ENCODE measurements at regions not wholly inside any gene's neighbourhood (a gene's known extent, or its start where the extent isn't known, plus 50 kb on each side); places are given as distances from the start of the nearest gene placed in this dataset.

- no peak for DNase-seq (ENCODE audit: low spot score)
Observed at GRCh38 chr3:115525731-115526130, 97.6 kb upstream of the GAP43 start.

- DNase-seq (ENCODE audit: low spot score) = no peak
Observed at GRCh38 chr3:115533218-115533617, 90.1 kb upstream of the GAP43 start.

GRCh38 chr3:115536171-115536570, 87.1 kb upstream of the GAP43 start:
- no peak for DNase-seq (ENCODE audit: low spot score)

DNA sequence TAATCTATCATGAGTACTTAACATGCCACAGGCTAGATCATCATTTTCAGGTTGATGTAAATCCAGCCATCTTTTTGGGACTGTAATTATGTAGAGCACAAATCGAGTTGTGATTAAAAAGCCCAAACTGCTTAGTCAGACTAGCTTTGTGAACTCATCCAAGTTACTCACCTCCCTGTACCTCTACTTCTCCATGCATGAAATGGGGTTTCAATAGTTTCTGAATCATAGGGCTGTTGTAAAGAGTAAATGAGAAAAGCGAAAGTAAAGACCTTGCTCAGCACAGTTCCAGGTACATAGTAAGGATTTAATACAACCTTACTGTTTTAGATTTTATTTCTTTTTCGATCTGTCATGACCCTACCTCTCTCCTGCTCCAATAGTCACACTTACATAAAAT, 85.6 kb upstream of the GAP43 start:
- no peak for DNase-seq (ENCODE audit: low spot score)

- DNase-seq (ENCODE audit: low spot score) = no peak
Observed at GRCh38 chr3:115547207-115547606, 76.1 kb upstream of the GAP43 start.

- no peak for DNase-seq (ENCODE audit: low spot score)
Observed at GRCh38 chr3:115548611-115549010, 74.7 kb upstream of the GAP43 start.

DNA sequence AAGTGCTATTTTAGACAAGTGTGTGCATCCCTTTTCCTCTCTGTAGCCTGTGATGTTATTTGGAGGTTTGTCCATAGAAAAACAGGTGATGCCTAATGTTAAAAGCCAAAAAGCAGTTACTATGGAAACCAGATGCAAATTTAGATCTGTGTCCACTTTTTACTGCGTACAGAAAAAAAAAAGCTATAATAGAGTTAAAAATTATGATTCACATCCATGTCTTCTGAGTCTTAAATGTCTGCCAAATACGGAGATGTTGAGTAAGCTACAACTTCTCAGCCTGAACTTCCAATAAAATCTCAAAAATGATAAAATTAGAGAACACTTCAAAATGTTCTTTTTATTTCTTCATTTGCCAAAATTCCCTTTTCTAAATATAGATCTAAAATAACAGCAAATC, 74.2 kb upstream of the GAP43 start:
- DNase-seq (ENCODE audit: low spot score) = no peak

GRCh38 chr3:115550285-115550761, 73.0 kb upstream of the GAP43 start:
- DNase-seq (ENCODE audit: low spot score) = no peak

DNA sequence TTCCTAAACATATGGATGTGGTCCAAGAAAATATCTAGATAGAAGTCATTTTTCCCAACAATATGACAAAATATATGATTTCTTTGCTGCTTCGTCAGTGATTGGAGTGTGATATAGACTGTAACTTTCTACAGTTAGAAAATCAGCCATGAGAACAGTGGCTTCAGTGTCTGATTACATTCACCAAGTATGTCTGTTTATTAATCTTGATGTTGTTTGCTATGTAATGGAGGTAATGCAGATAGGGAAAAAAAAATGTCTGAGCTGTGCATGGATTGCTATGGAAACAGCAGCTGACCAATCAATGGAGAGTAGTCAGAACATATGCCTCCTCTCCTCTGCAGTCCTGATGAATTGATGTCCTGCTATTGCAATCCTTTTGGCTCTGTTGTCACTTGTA, 72.3 kb upstream of the GAP43 start:
- DNase-seq (ENCODE audit: low spot score) = no peak

GRCh38 chr3:115552007-115552406, 71.3 kb upstream of the GAP43 start:
- no peak for DNase-seq (ENCODE audit: low spot score)

- DNase-seq (ENCODE audit: low spot score) = no peak
Observed at GRCh38 chr3:115553796-115554486, 69.4 kb upstream of the GAP43 start.

- DNase-seq (ENCODE audit: low spot score) = no peak
Observed at GRCh38 chr3:115554487-115554807, 68.9 kb upstream of the GAP43 start.

DNA sequence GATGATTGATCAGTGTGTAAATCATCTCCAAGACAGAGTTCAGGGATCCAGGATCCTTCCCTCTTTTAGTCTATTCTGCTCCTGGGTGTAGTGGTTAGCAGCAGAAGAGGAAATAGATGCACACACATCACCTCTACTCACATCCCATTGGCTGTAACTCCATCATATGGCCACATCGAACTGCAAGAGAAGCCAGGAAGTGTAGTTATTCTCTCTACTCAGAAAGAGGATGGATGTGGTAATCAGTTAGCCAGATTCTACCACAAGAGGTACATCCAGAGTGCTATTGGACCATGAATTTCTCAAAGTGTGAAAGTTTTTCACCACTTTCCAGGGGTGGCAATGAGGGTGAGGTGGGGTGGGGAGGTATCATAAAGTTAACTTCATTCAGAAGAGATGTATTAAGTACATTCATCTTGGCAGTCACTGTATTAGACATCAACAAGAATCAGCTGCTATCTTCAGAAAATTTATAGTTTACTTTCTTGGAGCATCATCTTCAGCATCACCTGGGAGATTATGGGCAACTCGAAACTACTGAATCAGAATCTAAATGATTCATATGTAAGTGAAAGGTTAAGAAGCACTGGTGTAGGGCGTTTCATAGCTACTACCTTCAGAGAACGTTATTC, 60.6 kb upstream of the GAP43 start:
- DNase-seq (ENCODE audit: low spot score) = no peak

DNA sequence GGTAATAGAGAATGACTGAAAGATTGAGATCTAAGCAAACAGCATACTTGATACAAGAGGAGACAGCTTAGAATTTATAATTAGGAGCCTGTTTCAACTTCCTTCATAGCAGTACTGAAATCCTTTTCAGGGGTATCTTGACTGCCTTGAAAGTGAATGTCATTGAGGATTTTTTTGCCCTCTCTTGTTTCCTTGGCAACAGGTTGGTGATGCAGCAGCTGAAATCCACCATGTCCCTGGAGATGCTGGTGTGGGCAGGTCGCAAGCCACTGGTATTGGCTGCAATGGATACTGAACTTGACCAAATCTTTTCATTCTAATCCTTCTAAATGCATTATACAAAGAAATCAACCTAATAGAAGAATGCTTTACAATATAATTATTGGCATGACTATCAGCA, 59.3 kb upstream of the GAP43 start:
- no peak for DNase-seq (ENCODE audit: low spot score)

DNA sequence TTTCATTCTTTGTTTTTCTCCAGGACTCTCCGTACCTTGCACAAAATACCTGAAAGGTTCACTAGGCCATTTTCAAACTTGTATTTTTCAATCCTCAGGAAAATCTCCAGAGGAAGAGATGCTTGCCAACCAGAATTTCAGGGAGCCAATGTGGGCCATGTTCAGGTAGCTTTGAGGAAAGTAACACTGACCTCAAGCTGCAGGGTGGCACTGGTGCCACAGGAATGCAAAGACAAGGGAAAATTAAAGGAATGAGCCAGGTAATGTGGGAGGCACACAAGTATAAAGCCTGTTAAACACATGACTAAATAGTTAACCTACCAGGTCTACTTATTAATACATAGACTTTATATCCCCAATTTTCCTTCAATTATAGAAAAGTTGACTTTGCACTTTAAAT, 51.9 kb upstream of the GAP43 start:
- no peak for DNase-seq (ENCODE audit: low spot score)
